Choroid plexus epithelial cell (primary cell): ENCODE measurements at regions not wholly inside any gene's neighbourhood (a gene's known extent, or its start where the extent isn't known, plus 50 kb on each side); places are given as distances from the start of the nearest gene placed in this dataset.
"Not testable (repeated sequence)": the region's sequence is repeated elsewhere in the genome, so short reads cannot be mapped to it uniquely, and the experiment has no call there.

ENCODE experiments used
- DNase-seq: peaks from one replicate; pipeline ENCODE4 v3.0.0-alpha.2; 2010; ENCODE audit warnings: low read depth
- H3K4me3 ChIP-seq: 2 replicates; pipeline ENCODE4 v1.5.1; 2011; ENCODE audit warnings: low read depth, mild to moderate bottlenecking, control low read depth, low read length, moderate library complexity
- CTCF ChIP-seq: conservative IDR thresholded peaks from 2 replicates; pipeline ENCODE4 v1.5.1; 2011; ENCODE audit warnings: low read depth, mild to moderate bottlenecking, control low read depth, inconsistent platforms, low read length, moderate library complexity

- no peak for TF ChIP-seq CTCF
- peak within 1 kb of the TSS; percentile 59 for H3K4me3 ChIP-seq
- peak; percentile 24 for DNase-seq
Measured at GRCh38 chr3:87792534-87793336, 266.1 kb downstream of the CGGBP1 start, which contains the start of gene HTR1F. HTR1F (plus strand) TSS chr3:87792706.

- peak overlapping the region; percentile 59 for H3K4me3 ChIP-seq
- no peak for DNase-seq
- TF ChIP-seq CTCF, result no peak
Measured at GRCh38 chr3:87792198-87792533, 266.6 kb downstream of the CGGBP1 start.

- no peak for DNase-seq
- TF ChIP-seq CTCF, result no peak
- H3K4me3 ChIP-seq, result no peak overlapping the region
Measured at GRCh38 chr3:87791248-87792027, 267.4 kb downstream of the CGGBP1 start.

- H3K4me3 ChIP-seq, DNase-seq: not testable (repeated sequence)
Measured at GRCh38 chr3:87789049-87789448, 269.8 kb downstream of the CGGBP1 start.

- TF ChIP-seq CTCF, result no peak
- DNase-seq, result no peak
- no peak overlapping the region for H3K4me3 ChIP-seq
Measured at GRCh38 chr3:87788516-87788915, 270.3 kb downstream of the CGGBP1 start.

GRCh38 chr3:87780811-87781210 is 278.0 kb downstream of the CGGBP1 start:
- no peak for TF ChIP-seq CTCF
- no peak overlapping the region for H3K4me3 ChIP-seq
- no peak for DNase-seq

- no peak for DNase-seq
Measured at GRCh38 chr3:87778876-87779275, 279.9 kb downstream of the CGGBP1 start.

More at GRCh38 chr3:87778876-87779275, 279.9 kb downstream of the CGGBP1 start:
- TF ChIP-seq CTCF, result no peak
- H3K4me3 ChIP-seq, result no peak overlapping the region
